Central memory CD8-positive, alpha-beta T cell (primary cell): ENCODE measurements at regions not wholly inside any gene's neighbourhood (a gene's known extent, or its start where the extent isn't known, plus 50 kb on each side); places are given as distances from the start of the nearest gene placed in this dataset.
"Not testable (repeated sequence)": the region's sequence is repeated elsewhere in the genome, so short reads cannot be mapped to it uniquely, and the experiment has no call there.

Experiments used
- ATAC-seq: fragments of 150-1000 bp; cut with Tn5 transposase; replicated peaks from 2 replicates; pipeline ENCODE4 v1.10.0; 2022; ENCODE audit warnings: mild to moderate bottlenecking, moderate FRiP score, moderate number of reproducible peaks; ENCODE audit not compliant: poor library complexity, severe bottlenecking; ENCODE audit errors: extremely low read depth
- DNase-seq, 2 donors: peaks; one replicate each; pipeline ENCODE4 v3.0.0; 2021; ENCODE audit warnings: low spot score in 2 of 2
- H3K27ac Mint-ChIP-seq: one replicate; pipeline ENCODE4 v1.8.0; 2022; ENCODE audit warnings: low read depth, mild to moderate bottlenecking, moderate library complexity, mixed read lengths
- H3K27me3 Mint-ChIP-seq: one replicate; pipeline ENCODE4 v1.8.0; 2022; ENCODE audit warnings: mixed read lengths
- H3K36me3 Mint-ChIP-seq: one replicate; pipeline ENCODE4 v1.8.0; 2022; ENCODE audit warnings: mild to moderate bottlenecking, moderate library complexity, mixed read lengths; ENCODE audit not compliant: insufficient read depth
- H3K4me1 Mint-ChIP-seq: one replicate; pipeline ENCODE4 v1.8.0; 2022; ENCODE audit warnings: mixed read lengths
- H3K4me3 Mint-ChIP-seq: one replicate; pipeline ENCODE4 v1.8.0; 2022; ENCODE audit warnings: mild to moderate bottlenecking, moderate library complexity, mixed read lengths
- H3K9me3 Mint-ChIP-seq: one replicate; pipeline ENCODE4 v1.8.0; 2022; ENCODE audit warnings: mixed read lengths

DNA sequence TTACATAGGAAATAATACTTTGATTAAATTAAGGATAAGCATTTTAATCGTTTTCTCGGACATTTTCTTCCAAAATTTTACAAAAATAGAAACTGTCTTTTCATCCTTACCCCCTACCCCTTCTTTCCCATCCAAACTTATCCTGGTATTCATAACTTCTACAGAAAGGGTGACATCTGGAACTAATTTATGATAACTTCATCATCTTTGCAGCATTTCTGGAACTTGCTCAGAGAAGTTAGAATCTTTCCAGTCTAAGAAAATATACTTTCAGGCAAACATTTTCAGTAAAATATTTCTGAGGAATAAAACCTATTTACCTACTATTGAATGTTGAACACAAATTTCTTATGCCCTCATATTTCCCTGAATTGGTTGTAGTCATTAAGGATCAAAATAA lies 309.0 kb downstream of the MAN2A1 start:
- Mint-ChIP-seq H3K27me3 (no peaks in the 10 kb centered on the region), H3K4me3 (no peak overlapping the region), H3K9me3 (no peaks in the 10 kb centered on the region), H3K27ac (no peak overlapping the region), H3K4me1 (peaks cover 6% of the 10 kb centered on the region), H3K36me3 (no peaks in the 10 kb centered on the region)
- DNase-seq = no peak
- ATAC-seq = no peak

GRCh38 chr5:110001648-110002047 lies 311.9 kb downstream of the MAN2A1 start:
- H3K4me3 Mint-ChIP-seq = no peak overlapping the region
- no peaks in the 10 kb centered on the region for H3K9me3 Mint-ChIP-seq
- H3K36me3 Mint-ChIP-seq = no peaks in the 10 kb centered on the region
- no peak for DNase-seq
- H3K27me3 Mint-ChIP-seq = no peaks in the 10 kb centered on the region
- no peak overlapping the region for H3K27ac Mint-ChIP-seq
- no peak for ATAC-seq
- H3K4me1 Mint-ChIP-seq = peaks cover 6% of the 10 kb centered on the region

DNA sequence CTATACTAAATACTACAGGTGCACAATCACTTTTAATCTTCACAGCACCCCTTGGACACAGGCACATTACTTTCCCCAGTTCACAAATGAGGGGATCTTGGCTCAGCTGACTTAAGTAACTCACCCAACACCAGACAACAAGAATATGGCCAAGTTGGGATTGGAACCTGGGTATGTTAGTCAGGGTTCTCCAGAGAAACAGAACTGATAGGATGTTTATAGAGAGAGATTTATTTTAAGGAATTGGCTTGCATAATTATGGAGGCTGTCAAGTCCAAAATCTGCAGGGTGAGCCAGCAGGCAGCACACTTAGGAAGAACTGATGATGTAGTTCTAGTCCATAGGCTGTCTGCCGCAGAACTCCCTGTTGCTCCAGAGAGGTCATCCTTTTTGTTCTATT lies 312.9 kb downstream of the MAN2A1 start:
- Mint-ChIP-seq H3K36me3 (no peaks in the 10 kb centered on the region), H3K9me3 (no peaks in the 10 kb centered on the region), H3K4me1 (peaks cover 6% of the 10 kb centered on the region), H3K4me3 (no peak overlapping the region), H3K27ac (no peak overlapping the region), H3K27me3 (no peaks in the 10 kb centered on the region)
- DNase-seq = no peak
- no peak for ATAC-seq

DNA sequence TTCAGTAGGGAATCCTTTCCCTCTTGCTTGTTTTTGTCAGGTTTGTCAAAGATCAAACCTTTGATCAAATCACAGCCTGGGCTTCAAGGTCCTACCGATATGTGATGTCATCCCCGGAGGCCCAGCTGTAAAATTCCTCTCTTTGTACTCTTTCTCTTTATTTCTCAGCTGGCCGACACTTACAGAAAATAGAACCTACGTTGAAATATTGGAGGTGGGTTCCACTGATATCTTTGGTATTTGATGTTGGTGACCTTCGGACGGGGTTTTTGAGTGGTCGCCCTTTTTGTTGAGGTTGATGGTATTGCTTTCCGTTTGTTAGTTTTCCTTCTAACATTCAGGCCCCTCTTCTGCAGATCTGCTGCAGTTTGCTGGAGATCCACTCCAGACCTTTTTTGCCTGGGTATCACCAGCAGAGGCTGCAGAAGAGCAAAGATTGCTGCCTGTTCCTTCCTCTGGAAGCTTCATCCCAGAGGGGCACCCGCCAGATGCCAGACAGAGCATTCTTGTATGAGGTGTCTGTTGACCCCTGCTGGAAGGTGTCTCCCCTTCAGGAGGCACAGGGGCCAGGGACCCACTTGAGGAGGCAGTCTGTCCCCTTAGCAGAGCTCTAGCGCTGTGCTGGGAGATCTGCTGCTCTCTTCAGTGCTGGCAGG lies 316.3 kb downstream of the MAN2A1 start:
- not testable (repeated sequence) for H3K36me3 Mint-ChIP-seq, H3K27me3 Mint-ChIP-seq, H3K9me3 Mint-ChIP-seq, H3K4me1 Mint-ChIP-seq, ATAC-seq, H3K27ac Mint-ChIP-seq, DNase-seq, H3K4me3 Mint-ChIP-seq

GRCh38 chr5:110007101-110007500 lies 317.4 kb downstream of the MAN2A1 start:
- DNase-seq = no peak
- H3K27ac Mint-ChIP-seq = no peak overlapping the region
- peaks cover under 1% of the 10 kb centered on the region for H3K27me3 Mint-ChIP-seq
- peaks cover 3% of the 10 kb centered on the region for H3K36me3 Mint-ChIP-seq
- no peak overlapping the region for H3K4me3 Mint-ChIP-seq
- H3K9me3 Mint-ChIP-seq = no peaks in the 10 kb centered on the region
- no peak for ATAC-seq
- no peaks in the 10 kb centered on the region for H3K4me1 Mint-ChIP-seq

- H3K9me3 Mint-ChIP-seq = no peaks in the 10 kb centered on the region
- no peaks in the 10 kb centered on the region for H3K4me1 Mint-ChIP-seq
- H3K36me3 Mint-ChIP-seq = peaks cover 3% of the 10 kb centered on the region
- DNase-seq (no peak), ATAC-seq (no peak)
- H3K27ac Mint-ChIP-seq = no peak overlapping the region
- H3K27me3 Mint-ChIP-seq = peaks cover 11% of the 10 kb centered on the region
- H3K4me3 Mint-ChIP-seq = no peak overlapping the region
Measured at GRCh38 chr5:110008131-110008530, 318.4 kb downstream of the MAN2A1 start.

DNA sequence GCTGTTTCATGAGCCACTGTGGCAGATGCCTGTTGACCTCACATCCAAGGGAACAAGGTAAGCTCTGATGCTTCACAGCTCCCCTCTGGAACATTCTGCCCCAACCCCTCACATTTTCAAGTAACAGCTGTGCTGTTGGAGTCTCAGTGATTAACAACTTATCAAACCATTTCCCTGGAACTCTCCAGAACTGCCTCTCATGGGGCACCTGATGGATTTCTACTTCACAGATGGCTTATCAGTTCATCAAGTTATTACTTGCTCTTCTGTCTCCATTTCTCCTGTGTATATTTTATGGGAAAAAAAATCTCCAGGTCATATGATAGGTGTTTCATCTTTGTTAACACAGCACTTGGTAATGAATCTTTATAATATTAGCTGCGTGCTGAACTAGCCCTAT lies 322.4 kb downstream of the MAN2A1 start:
- Mint-ChIP-seq H3K27me3 (peaks cover 30% of the 10 kb centered on the region), H3K36me3 (peaks cover 3% of the 10 kb centered on the region), H3K9me3 (no peaks in the 10 kb centered on the region), H3K27ac (no peak overlapping the region), H3K4me1 (no peaks in the 10 kb centered on the region), H3K4me3 (no peak overlapping the region)
- no peak for ATAC-seq
- DNase-seq = no peak

GRCh38 chr5:110013017-110013416 lies 323.3 kb downstream of the MAN2A1 start:
- H3K4me3 Mint-ChIP-seq = no peak overlapping the region

GRCh38 chr5:110017854-110018253 lies 328.1 kb downstream of the MAN2A1 start:
- no peaks in the 10 kb centered on the region for H3K9me3 Mint-ChIP-seq
- H3K27ac Mint-ChIP-seq = no peak overlapping the region
- H3K27me3 Mint-ChIP-seq = peaks cover 22% of the 10 kb centered on the region
- no peak for DNase-seq
- ATAC-seq = no peak
- H3K36me3 Mint-ChIP-seq = no peaks in the 10 kb centered on the region
- H3K4me3 Mint-ChIP-seq = no peak overlapping the region
- H3K4me1 Mint-ChIP-seq = no peaks in the 10 kb centered on the region

More at GRCh38 chr5:110013017-110013416, 323.3 kb downstream of the MAN2A1 start:
- no peak overlapping the region for H3K27ac Mint-ChIP-seq
- no peaks in the 10 kb centered on the region for H3K4me1 Mint-ChIP-seq
- DNase-seq (no peak), ATAC-seq (no peak)
- peaks cover 30% of the 10 kb centered on the region for H3K27me3 Mint-ChIP-seq
- H3K36me3 Mint-ChIP-seq = peaks cover 3% of the 10 kb centered on the region
- no peaks in the 10 kb centered on the region for H3K9me3 Mint-ChIP-seq

- H3K4me3 Mint-ChIP-seq = no peak overlapping the region
- no peak for ATAC-seq
- DNase-seq = no peak
- H3K9me3 Mint-ChIP-seq = no peaks in the 10 kb centered on the region
- H3K4me1 Mint-ChIP-seq = no peaks in the 10 kb centered on the region
- peaks cover 15% of the 10 kb centered on the region for H3K27me3 Mint-ChIP-seq
- no peak overlapping the region for H3K27ac Mint-ChIP-seq
- H3K36me3 Mint-ChIP-seq = no peaks in the 10 kb centered on the region
Measured at GRCh38 chr5:110018509-110018908, 328.8 kb downstream of the MAN2A1 start.

DNA sequence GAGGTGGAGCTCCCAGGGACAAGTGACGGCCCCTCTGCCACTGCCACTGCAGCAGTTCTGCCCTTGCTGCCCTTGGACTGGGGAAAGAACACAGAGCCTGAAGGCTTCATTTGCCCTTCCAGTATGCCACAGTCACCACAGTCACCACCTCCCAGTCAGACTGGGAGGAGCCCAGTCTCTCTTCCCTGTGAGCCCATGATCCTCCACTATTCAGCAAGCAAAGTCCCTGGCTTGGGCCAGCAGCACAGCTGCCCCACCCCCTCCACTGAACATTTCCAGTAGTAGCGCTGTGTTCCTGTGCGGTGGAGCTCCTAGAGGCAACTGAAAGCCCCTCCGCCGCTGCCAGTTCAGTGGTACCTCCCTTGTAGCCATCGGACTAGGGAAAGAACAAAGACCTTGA lies 329.4 kb downstream of the MAN2A1 start:
- ATAC-seq (no peak), DNase-seq (no peak)
- no peaks in the 10 kb centered on the region for H3K9me3 Mint-ChIP-seq
- H3K27ac Mint-ChIP-seq = peak overlapping the region; percentile 47
- no peak overlapping the region for H3K4me3 Mint-ChIP-seq
- H3K4me1 Mint-ChIP-seq = no peaks in the 10 kb centered on the region
- H3K36me3 Mint-ChIP-seq = no peaks in the 10 kb centered on the region
- H3K27me3 Mint-ChIP-seq = peaks cover 9% of the 10 kb centered on the region

DNA sequence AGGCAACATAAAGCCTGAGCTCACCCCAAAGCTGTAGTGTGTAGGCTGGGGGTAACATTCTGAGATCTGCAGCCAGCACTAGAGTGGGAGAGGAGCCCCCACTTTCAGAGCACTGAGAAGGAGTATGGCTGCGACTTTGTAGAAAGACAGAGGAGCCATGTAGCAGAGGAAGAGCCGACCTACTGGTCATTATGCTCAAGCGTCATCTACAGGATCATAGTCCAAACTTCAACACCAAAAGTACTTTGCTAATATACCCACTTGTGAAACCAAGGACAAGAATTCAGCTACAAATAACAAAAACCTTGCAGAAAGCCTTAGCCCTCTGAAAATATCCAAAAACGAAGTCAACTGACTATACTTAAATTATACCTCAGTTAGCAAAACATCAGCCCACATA lies 330.1 kb downstream of the MAN2A1 start:
- no peak for ATAC-seq
- Mint-ChIP-seq H3K4me1 (no peaks in the 10 kb centered on the region), H3K36me3 (no peaks in the 10 kb centered on the region), H3K27me3 (peaks cover 3% of the 10 kb centered on the region), H3K27ac (no peak overlapping the region), H3K4me3 (no peak overlapping the region), H3K9me3 (no peaks in the 10 kb centered on the region)
- DNase-seq = no peak

DNA sequence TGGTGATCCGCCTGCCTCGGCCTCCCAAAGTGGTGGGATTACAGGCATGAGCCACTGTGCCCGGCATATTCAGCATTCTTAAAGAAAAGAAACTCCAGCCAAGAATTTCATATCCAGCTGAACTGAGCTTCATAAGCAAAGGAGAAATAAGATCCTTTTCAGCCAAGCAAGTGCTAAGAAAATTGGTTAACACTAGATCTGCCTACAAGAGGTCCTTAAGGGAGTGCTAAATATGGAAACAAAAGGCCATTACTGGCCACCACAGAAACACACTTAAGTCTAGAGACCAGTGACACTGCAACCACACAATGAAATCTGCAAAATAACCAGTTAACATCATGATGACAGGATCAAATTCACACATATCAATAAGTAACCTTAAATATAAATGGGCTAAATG lies 331.5 kb downstream of the MAN2A1 start:
- Mint-ChIP-seq H3K4me1 (no peaks in the 10 kb centered on the region), H3K36me3 (no peaks in the 10 kb centered on the region), H3K9me3 (no peaks in the 10 kb centered on the region), H3K27me3 (no peaks in the 10 kb centered on the region), H3K4me3 (no peak overlapping the region), H3K27ac (no peak overlapping the region)
- ATAC-seq (no peak), DNase-seq (no peak)
